Retinal pigment epithelial cell (primary cell): ENCODE measurements at regions not wholly inside any gene's neighbourhood (a gene's known extent, or its start where the extent isn't known, plus 50 kb on each side); places are given as distances from the start of the nearest gene placed in this dataset.

ENCODE experiments used
- DNase-seq: peaks from one replicate; pipeline ENCODE4 v3.0.0-alpha.2; 2010; ENCODE audit warnings: low read depth
- H3K4me3 ChIP-seq: 2 replicates; pipeline ENCODE4 v1.5.1; 2011; ENCODE audit warnings: mild to moderate bottlenecking, low read length, control low read depth, moderate library complexity
- CTCF ChIP-seq: conservative IDR thresholded peaks from 2 replicates; pipeline ENCODE4 v1.5.1; 2011; ENCODE audit warnings: low read depth, low read length, control low read depth, inconsistent platforms

- H3K4me3 ChIP-seq, result no peak overlapping the region
- DNase-seq, result no peak
- no peak for TF ChIP-seq CTCF
Measured at GRCh38 chr11:103622296-103622695, 414.1 kb upstream of the DDI1 start.

- no peak for DNase-seq
- TF ChIP-seq CTCF, result no peak
- H3K4me3 ChIP-seq, result no peak overlapping the region
Measured at GRCh38 chr11:103623933-103624332, 412.5 kb upstream of the DDI1 start.

GRCh38 chr11:103624708-103625623 lies 411.5 kb upstream of the DDI1 start:
- DNase-seq, result peak; percentile 37
- H3K4me3 ChIP-seq, result no peak overlapping the region
- no peak for TF ChIP-seq CTCF

GRCh38 chr11:103625624-103625965 lies 410.8 kb upstream of the DDI1 start:
- DNase-seq, result no peak
- no peak for TF ChIP-seq CTCF
- no peak overlapping the region for H3K4me3 ChIP-seq

- no peak for DNase-seq
- no peak for TF ChIP-seq CTCF
- no peak overlapping the region for H3K4me3 ChIP-seq
Measured at GRCh38 chr11:103628121-103628520, 408.3 kb upstream of the DDI1 start.

GRCh38 chr11:103631841-103632240 lies 404.6 kb upstream of the DDI1 start:
- no peak for DNase-seq
- TF ChIP-seq CTCF, result no peak
- no peak overlapping the region for H3K4me3 ChIP-seq
